ENCODE measurements at regions not wholly inside any gene's neighbourhood (a gene's known extent, or its start where the extent isn't known, plus 50 kb on each side); places are given as distances from the start of the nearest gene placed in this dataset.
"Not testable (repeated sequence)": the region's sequence is repeated elsewhere in the genome, so short reads cannot be mapped to it uniquely, and the experiment has no call there.

DNA sequence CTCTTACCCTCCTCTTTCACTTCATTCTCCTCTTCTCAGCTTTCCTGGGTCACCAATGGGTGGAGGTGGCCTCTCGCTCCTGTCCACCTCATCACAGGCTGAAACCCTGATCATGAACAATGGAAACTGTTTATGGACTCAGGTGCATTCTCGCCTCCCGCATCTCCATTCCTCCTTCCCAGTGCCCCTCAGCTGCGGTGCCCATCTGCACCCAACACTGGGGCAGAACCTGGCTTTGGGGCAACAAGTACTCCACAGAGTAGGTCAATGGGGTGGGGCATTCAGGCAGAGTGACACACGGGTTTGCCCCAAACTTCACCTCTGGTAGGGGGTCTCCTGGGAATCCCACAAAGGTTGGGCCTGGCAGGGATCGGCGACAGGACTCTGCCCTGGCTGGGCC lies 199.5 kb downstream of the RTP5 start:
- Histone ChIP-seq H3K56ac (ENCODE audit: insufficient read length, low read depth, low read length) (no peak overlapping the region), H3K14ac (ENCODE audit: insufficient read depth, low read length) (no peak overlapping the region), H2AK5ac (ENCODE audit: insufficient read length, low read length) (no peak overlapping the region), H3K9ac (ENCODE audit: extremely low read depth, insufficient read length, low read length) (no peak overlapping the region), H4K91ac (ENCODE audit: insufficient read length, low read depth, low read length) (no peak overlapping the region), H2BK20ac (ENCODE audit: low read depth, low read length, poor library complexity, severe bottlenecking) (no peak overlapping the region), H3K79me1 (ENCODE audit: insufficient read depth, low read depth, low read length, poor library complexity, severe bottlenecking) (no peaks in the 10 kb centered on the region), H3K18ac (ENCODE audit: insufficient read length, low read depth, low read length) (no peak overlapping the region), H3K27me3 (ENCODE audit: insufficient read depth, low read length) (no peaks in the 10 kb centered on the region), H4K20me1 (ENCODE audit: control insufficient read depth, insufficient read depth, insufficient read length) (no peaks in the 10 kb centered on the region), H3K79me2 (ENCODE audit: insufficient read depth, low read length) (no peaks in the 10 kb centered on the region), H3K23me2 (ENCODE audit: insufficient read length, low read depth, low read length, poor library complexity, severe bottlenecking) (no peaks in the 10 kb centered on the region), H2BK120ac (ENCODE audit: low read depth, low read length, poor library complexity, severe bottlenecking) (no peak overlapping the region), H2BK12ac (ENCODE audit: insufficient read length, low read depth, low read length) (no peak overlapping the region), H3K27ac (ENCODE audit: insufficient read length, low read depth, low read length) (no peak overlapping the region), H2BK5ac (ENCODE audit: insufficient read length, low read length) (no peak overlapping the region), H3K4ac (ENCODE audit: low read depth, low read length) (no peak overlapping the region), H3K4me2 (ENCODE audit: insufficient read depth, insufficient read length, low read length) (no peak overlapping the region), H3K9me3 (ENCODE audit: control insufficient read depth, low read depth, low read length) (no peaks in the 10 kb centered on the region), H3K23ac (ENCODE audit: insufficient read length, low read depth, low read length) (no peak overlapping the region), H3K4me1 (ENCODE audit: insufficient read depth, low read length) (peaks cover 5% of the 10 kb centered on the region; the same call in 1 of the 2 replicates), H2BK15ac (ENCODE audit: low read depth, low read length) (no peak overlapping the region), H4K5ac (ENCODE audit: insufficient read length, low read depth, low read length) (no peak overlapping the region), H3T11ph (ENCODE audit: low read length) (no peak overlapping the region), H2AFZ (ENCODE audit: low read length) (no peak overlapping the region), H4K8ac (replicated peaks; ENCODE audit: insufficient read length, low read depth, low read length) (no peak overlapping the region)
- no peak for DNase-seq
- Mint-ChIP-seq H3K4me1 (peaks cover 32 to 34% of the 10 kb centered on the region in 2 experiments), H3K9me3 (no peaks in the 10 kb centered on the region; a peak in 1 of 5 replicates), H3K27ac (no peak overlapping the region), H3K4me3 (no peak overlapping the region), H3K36me3 (ENCODE audit: insufficient read depth in 1 of 3, low read depth in 3 of 3) (no peaks in the 10 kb centered on the region), H3K27me3 (ENCODE audit: low read depth) (peaks cover 77% of the 10 kb centered on the region)
- no peak for TF ChIP-seq CTCF (conservative IDR thresholded peaks at IDR 0.05)
- WGBS (ENCODE audit: extremely low coverage, insufficient read length, low lambda C conversion rate), result no CpG with 5 or more reads among the region's 7 CpGs

DNA sequence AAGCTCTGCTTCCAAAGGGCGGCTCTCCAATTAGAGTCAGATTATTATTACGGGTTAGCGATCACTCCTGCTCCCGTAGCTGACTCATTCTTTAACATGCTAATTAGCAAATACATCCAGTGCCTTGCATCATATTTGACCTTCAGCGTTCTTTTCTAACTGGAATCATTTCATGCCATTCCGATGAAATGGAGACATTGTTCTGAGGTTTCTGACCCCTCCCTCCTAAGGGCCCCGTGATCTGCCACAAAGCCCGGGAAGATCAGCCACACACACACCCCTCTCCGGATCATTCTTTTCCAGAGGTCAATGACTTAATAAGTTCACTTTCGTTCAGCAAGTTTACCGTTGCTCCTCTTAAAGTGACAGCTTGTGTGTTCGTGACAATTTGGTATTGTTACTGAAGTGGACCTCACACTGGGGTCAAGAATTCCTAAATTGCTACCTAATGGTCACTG lies 200.4 kb downstream of the RTP5 start:
- H3K4me1 ChIP-seq (ENCODE audit: insufficient read depth, low read length); H2BK15ac ChIP-seq (ENCODE audit: low read depth, low read length); DNase-seq; H3K14ac ChIP-seq (ENCODE audit: insufficient read depth, low read length); H3K27me3 ChIP-seq (ENCODE audit: insufficient read depth, low read length); H4K8ac ChIP-seq (replicated peaks; ENCODE audit: insufficient read length, low read depth, low read length); H3K18ac ChIP-seq (ENCODE audit: insufficient read length, low read depth, low read length); H3K36me3 Mint-ChIP-seq (ENCODE audit: insufficient read depth in 1 of 3, low read depth in 3 of 3); H3K9ac ChIP-seq (ENCODE audit: extremely low read depth, insufficient read length, low read length); H3K23me2 ChIP-seq (ENCODE audit: insufficient read length, low read depth, low read length, poor library complexity, severe bottlenecking); H4K20me1 ChIP-seq (ENCODE audit: control insufficient read depth, insufficient read depth, insufficient read length); H4K5ac ChIP-seq (ENCODE audit: insufficient read length, low read depth, low read length); H3K79me1 ChIP-seq (ENCODE audit: insufficient read depth, low read depth, low read length, poor library complexity, severe bottlenecking); H3K79me2 ChIP-seq (ENCODE audit: insufficient read depth, low read length); H3K4ac ChIP-seq (ENCODE audit: low read depth, low read length); H2BK120ac ChIP-seq (ENCODE audit: low read depth, low read length, poor library complexity, severe bottlenecking); H3K27ac ChIP-seq (ENCODE audit: insufficient read length, low read depth, low read length); H3K4me3 Mint-ChIP-seq; H4K91ac ChIP-seq (ENCODE audit: insufficient read length, low read depth, low read length); H2AK5ac ChIP-seq (ENCODE audit: insufficient read length, low read length); H3K9me3 ChIP-seq (ENCODE audit: control insufficient read depth, low read depth, low read length); H2BK12ac ChIP-seq (ENCODE audit: insufficient read length, low read depth, low read length); H2BK20ac ChIP-seq (ENCODE audit: low read depth, low read length, poor library complexity, severe bottlenecking); H2BK5ac ChIP-seq (ENCODE audit: insufficient read length, low read length); H3K56ac ChIP-seq (ENCODE audit: insufficient read length, low read depth, low read length); H3K27ac Mint-ChIP-seq; H3K23ac ChIP-seq (ENCODE audit: insufficient read length, low read depth, low read length); H3T11ph ChIP-seq (ENCODE audit: low read length); H2AFZ ChIP-seq (ENCODE audit: low read length); H3K4me2 ChIP-seq (ENCODE audit: insufficient read depth, insufficient read length, low read length); H3K9me3 Mint-ChIP-seq: not testable (repeated sequence)
- Mint-ChIP-seq H3K27me3 (ENCODE audit: low read depth) (peaks cover 74% of the 10 kb centered on the region), H3K4me1 (peaks cover 25 to 27% of the 10 kb centered on the region in 2 experiments)
- no CpG with 5 or more reads among the region's 12 CpGs for WGBS (ENCODE audit: extremely low coverage, insufficient read length, low lambda C conversion rate)
